ENCODE measurements at regions not wholly inside any gene's neighbourhood (a gene's known extent, or its start where the extent isn't known, plus 50 kb on each side); places are given as distances from the start of the nearest gene placed in this dataset.

DNA sequence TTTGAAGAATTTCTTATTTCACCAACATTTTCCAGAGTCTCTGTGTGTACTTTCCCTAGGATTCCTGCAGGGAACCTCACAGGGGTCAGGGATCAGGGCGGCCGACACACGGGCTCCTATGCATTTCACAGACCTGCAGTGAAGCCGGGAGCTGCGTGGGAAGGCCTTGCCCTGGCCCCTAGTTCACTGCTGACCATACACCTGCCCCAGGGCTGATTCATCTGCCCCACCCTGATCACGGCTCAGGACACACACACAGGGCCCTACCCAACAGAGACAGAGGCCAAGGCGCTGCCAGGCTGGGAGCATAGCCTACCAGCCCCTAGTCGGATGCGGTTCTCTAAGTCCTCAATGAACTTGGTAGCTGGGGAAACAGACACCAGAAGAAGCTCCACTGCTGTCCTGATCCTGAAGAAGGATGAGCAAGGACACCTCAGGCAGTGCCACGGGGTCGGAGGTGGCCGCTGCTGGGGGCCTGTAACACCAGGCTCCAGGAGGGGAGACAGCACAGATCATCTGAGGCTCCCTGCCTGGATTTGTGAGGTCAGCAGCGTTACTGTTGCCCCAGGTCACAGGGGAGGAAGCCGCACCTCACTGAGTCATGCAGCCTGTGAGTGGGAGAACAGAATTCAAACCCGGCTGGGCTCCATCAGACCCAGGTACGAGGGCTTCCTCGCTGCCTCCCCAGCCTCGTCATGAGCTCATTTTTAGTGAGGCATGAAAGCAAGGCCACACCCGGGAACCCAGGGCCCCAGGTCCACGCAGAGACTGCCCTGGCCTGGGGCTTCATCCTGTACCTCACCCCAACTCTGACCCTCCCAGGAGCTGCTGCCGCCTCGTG is 278.8 kb upstream of the PPP2R2D start:
- no peak for DNase-seq (ENCODE audit: low read depth)

GRCh38 chr10:131625041-131625440 is 275.8 kb upstream of the PPP2R2D start:
- DNase-seq (ENCODE audit: low read depth) = no peak

- no peak for DNase-seq (ENCODE audit: low read depth)
These were observed 274.5 kb upstream of the PPP2R2D start for GRCh38 chr10:131626274-131626673.

- DNase-seq (ENCODE audit: low read depth) = no peak
These were observed 271.6 kb upstream of the PPP2R2D start for GRCh38 chr10:131629026-131629770.

DNA sequence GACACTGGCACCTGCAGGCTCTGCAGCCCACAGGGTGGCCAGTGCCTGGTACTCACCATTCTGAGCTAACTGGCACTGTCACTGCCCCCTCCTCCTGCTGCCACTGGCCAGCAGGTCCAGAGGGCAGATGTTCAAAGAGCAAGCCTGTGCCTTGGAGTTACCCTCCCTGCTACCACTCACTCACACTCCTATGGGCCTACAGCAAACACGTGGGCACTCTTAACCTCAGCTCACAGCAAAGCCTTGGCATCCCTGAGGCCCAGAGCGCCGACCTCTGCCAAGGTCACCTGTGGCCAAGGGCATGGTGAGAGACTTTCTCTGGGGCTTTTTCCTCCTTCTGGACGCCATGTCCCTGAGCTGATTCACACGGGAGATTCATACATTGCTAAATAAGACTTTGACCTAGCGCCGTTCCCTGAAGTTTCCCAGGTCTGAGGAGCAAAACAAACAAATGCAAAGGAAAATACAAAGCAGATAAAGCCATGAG is 270.0 kb upstream of the PPP2R2D start:
- DNase-seq (ENCODE audit: low read depth) = no peak

GRCh38 chr10:131631619-131632018 is 269.2 kb upstream of the PPP2R2D start:
- no peak for DNase-seq (ENCODE audit: low read depth)

GRCh38 chr10:131635564-131636015 is 265.2 kb upstream of the PPP2R2D start:
- no peak for DNase-seq (ENCODE audit: low read depth)

- DNase-seq (ENCODE audit: low read depth) = no peak
These were observed 264.7 kb upstream of the PPP2R2D start for GRCh38 chr10:131636116-131636515.

GRCh38 chr10:131636841-131637724 is 263.7 kb upstream of the PPP2R2D start:
- no peak for DNase-seq (ENCODE audit: low read depth)

DNA sequence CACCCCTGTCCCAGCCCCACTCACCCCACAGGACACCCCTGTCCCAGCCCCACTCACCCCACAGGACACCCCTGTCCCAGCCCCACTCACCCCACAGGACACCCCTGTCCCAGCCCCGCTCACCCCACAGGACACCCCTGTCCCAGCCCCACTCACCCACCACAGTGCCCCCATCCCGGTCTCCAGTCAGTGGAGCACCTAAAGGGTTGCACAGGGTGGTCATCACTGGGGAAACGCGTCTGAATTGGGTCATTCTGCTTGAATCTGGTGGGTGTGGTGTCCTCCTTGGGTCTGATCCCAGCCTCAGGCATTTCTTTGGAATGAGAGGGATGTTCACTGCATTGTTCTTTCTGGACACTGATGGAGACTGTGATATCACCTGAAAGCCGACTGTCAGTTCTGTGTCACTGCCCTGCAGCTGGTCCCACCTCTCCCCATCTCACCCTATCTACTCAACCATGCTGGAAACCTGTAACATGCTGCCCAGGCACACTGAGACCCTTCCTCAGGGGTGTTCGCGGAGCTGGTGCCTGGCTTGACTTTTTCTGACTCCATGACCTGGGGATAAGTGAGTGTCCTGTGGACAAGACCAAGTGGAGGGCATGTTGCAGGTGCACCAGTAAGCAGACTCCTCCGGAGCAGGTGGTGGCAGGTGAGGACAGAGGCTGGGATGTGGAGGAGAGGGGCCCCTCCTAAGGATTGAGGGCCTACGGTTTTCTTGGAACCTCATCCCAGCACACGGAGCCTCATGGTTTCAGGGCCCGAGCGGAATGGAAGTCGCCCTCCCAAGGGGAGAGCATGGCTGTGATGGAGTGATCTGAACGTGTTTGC is 262.5 kb upstream of the PPP2R2D start:
- DNase-seq (ENCODE audit: low read depth) = no peak

GRCh38 chr10:131638880-131639278 is 261.9 kb upstream of the PPP2R2D start:
- DNase-seq (ENCODE audit: low read depth) = no peak

- DNase-seq (ENCODE audit: low read depth) = no peak
These were observed 260.7 kb upstream of the PPP2R2D start for GRCh38 chr10:131640045-131640644.

DNA sequence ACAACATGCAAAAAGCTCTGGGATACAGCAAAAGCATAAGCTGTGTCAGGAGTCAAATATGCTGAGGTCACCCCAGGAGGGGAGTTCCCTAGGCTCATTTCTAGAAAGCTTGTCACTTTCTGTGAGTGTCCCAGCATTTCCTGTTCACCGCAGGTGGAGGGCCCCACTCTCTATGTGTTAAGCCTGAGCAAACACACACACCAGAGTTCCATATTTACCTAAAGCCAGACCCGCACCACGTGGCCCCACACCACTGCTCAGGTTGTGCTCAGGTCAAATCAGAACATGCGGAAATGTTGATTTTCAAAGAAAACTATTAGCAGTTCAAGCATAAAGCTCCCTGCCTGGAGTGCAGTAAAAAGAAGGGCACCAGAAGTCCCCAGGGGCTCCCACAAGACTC is 259.6 kb upstream of the PPP2R2D start:
- no peak for DNase-seq (ENCODE audit: low read depth)

GRCh38 chr10:131641898-131642297 is 258.9 kb upstream of the PPP2R2D start:
- no peak for DNase-seq (ENCODE audit: low read depth)

GRCh38 chr10:131642966-131643365 is 257.8 kb upstream of the PPP2R2D start:
- DNase-seq (ENCODE audit: low read depth) = no peak

GRCh38 chr10:131644289-131644688 is 256.5 kb upstream of the PPP2R2D start:
- DNase-seq (ENCODE audit: low read depth) = no peak

- no peak for DNase-seq (ENCODE audit: low read depth)
These were observed 255.7 kb upstream of the PPP2R2D start for GRCh38 chr10:131644864-131645658.

GRCh38 chr10:131645756-131646155 is 255.1 kb upstream of the PPP2R2D start:
- DNase-seq (ENCODE audit: low read depth) = no peak
